NCI-H1417 (cell line): ENCODE measurements at regions not wholly inside any gene's neighbourhood (a gene's known extent, or its start where the extent isn't known, plus 50 kb on each side); places are given as distances from the start of the nearest gene placed in this dataset.

Experiments used
- DNase-seq, 3 experiments: peaks; one replicate each; lab custom pipeline; 2025; lab: John Stamatoyannopoulos, UW

- no peak for DNase-seq
These were observed 890.7 kb upstream of the EPHA6 start for GRCh38 chr3:95923496-95924210.

- no peak for DNase-seq
These were observed 887.4 kb upstream of the EPHA6 start for GRCh38 chr3:95926904-95927501.

- DNase-seq: no peak
These were observed 880.2 kb upstream of the EPHA6 start for GRCh38 chr3:95934181-95934580.

- DNase-seq: peak in 1 of 3 experiments; percentile 7
These were observed 875.1 kb upstream of the EPHA6 start for GRCh38 chr3:95939235-95939809.

- no peak for DNase-seq
These were observed 848.6 kb upstream of the EPHA6 start for GRCh38 chr3:95965704-95966336.

GRCh38 chr3:95971573-95971972, 842.8 kb upstream of the EPHA6 start:
- DNase-seq: no peak

GRCh38 chr3:95994338-95994737, 820.1 kb upstream of the EPHA6 start:
- no peak for DNase-seq

GRCh38 chr3:96000966-96001365, 813.4 kb upstream of the EPHA6 start:
- DNase-seq: peak in 1 of 3 experiments; percentile 8

GRCh38 chr3:96007650-96008195, 806.7 kb upstream of the EPHA6 start:
- DNase-seq: no peak

GRCh38 chr3:96012939-96013338, 801.5 kb upstream of the EPHA6 start:
- peak in 1 of 3 experiments; percentile 6 for DNase-seq

GRCh38 chr3:96017556-96017955, 796.8 kb upstream of the EPHA6 start:
- DNase-seq: no peak

- DNase-seq: peak in 1 of 3 experiments; percentile 4
These were observed 791.7 kb upstream of the EPHA6 start for GRCh38 chr3:96022676-96023075.

GRCh38 chr3:96027718-96028117, 786.7 kb upstream of the EPHA6 start:
- DNase-seq: no peak

- no peak for DNase-seq
These were observed 774.8 kb upstream of the EPHA6 start for GRCh38 chr3:96039632-96040031.

GRCh38 chr3:96059301-96059700, 755.1 kb upstream of the EPHA6 start:
- DNase-seq: no peak

- no peak for DNase-seq
These were observed 745.3 kb upstream of the EPHA6 start for GRCh38 chr3:96069065-96069464.

GRCh38 chr3:96070678-96071077, 743.7 kb upstream of the EPHA6 start:
- no peak for DNase-seq

GRCh38 chr3:96071097-96071496, 743.3 kb upstream of the EPHA6 start:
- no peak for DNase-seq

GRCh38 chr3:96072226-96072625, 742.2 kb upstream of the EPHA6 start:
- DNase-seq: no peak

GRCh38 chr3:96083610-96084009, 730.8 kb upstream of the EPHA6 start:
- DNase-seq: no peak

GRCh38 chr3:96086018-96086417, 728.4 kb upstream of the EPHA6 start:
- no peak for DNase-seq

- no peak for DNase-seq
These were observed 713.3 kb upstream of the EPHA6 start for GRCh38 chr3:96101006-96101560.
